Type B pancreatic cell (in vitro differentiated cells): ENCODE measurements at regions not wholly inside any gene's neighbourhood (a gene's known extent, or its start where the extent isn't known, plus 50 kb on each side); places are given as distances from the start of the nearest gene placed in this dataset.
"Not testable (repeated sequence)": the region's sequence is repeated elsewhere in the genome, so short reads cannot be mapped to it uniquely, and the experiment has no call there.

Experiments
- DNase-seq: peaks from one replicate; pipeline ENCODE4 v3.0.0; 2021; ENCODE audit warnings: mixed read lengths; ENCODE audit not compliant: unreplicated experiment; ENCODE audit errors: extremely low spot score
- H3K27ac Mint-ChIP-seq: 2 replicates; pipeline ENCODE4 v1.8.0; 2021; ENCODE audit warnings: mild to moderate bottlenecking, mixed read lengths
- H3K27me3 Mint-ChIP-seq: 2 replicates; pipeline ENCODE4 v1.8.0; 2021; ENCODE audit warnings: mixed read lengths
- H3K36me3 Mint-ChIP-seq: 2 replicates; pipeline ENCODE4 v1.8.0; 2021; ENCODE audit warnings: mixed read lengths
- H3K4me1 Mint-ChIP-seq: one replicate; pipeline ENCODE4 v1.8.0; 2021; ENCODE audit warnings: mixed read lengths; ENCODE audit not compliant: unreplicated experiment
- H3K4me3 Mint-ChIP-seq: 2 replicates; pipeline ENCODE4 v1.8.0; 2021; ENCODE audit warnings: mild to moderate bottlenecking, mixed read lengths
- H3K9me3 Mint-ChIP-seq: 2 replicates; pipeline ENCODE4 v1.8.0; 2021; ENCODE audit warnings: mixed read lengths
- CTCF ChIP-seq: fragments of 200-600 bp; sonication (generic); conservative IDR thresholded peaks from 2 replicates; pipeline ENCODE4 v1.5.0; 2021; ENCODE audit warnings: antibody characterized with exemption, mild to moderate bottlenecking

- no peak overlapping the region for H3K27ac Mint-ChIP-seq
- H3K4me1 Mint-ChIP-seq: no peaks in the 10 kb centered on the region
- H3K36me3 Mint-ChIP-seq: no peaks in the 10 kb centered on the region
- no peak for DNase-seq
- no peak overlapping the region for H3K4me3 Mint-ChIP-seq
- TF ChIP-seq CTCF: no peak
- no peaks in the 10 kb centered on the region for H3K27me3 Mint-ChIP-seq
- no peaks in the 10 kb centered on the region for H3K9me3 Mint-ChIP-seq
Observed at GRCh38 chr1:166488327-166488726, 321.5 kb upstream of the FAM78B start.

- Mint-ChIP-seq H3K4me1 (no peaks in the 10 kb centered on the region), H3K27ac (no peak overlapping the region), H3K27me3 (no peaks in the 10 kb centered on the region), H3K9me3 (no peaks in the 10 kb centered on the region), H3K4me3 (no peak overlapping the region), H3K36me3 (no peaks in the 10 kb centered on the region)
- no peak for TF ChIP-seq CTCF
- DNase-seq: no peak
Observed at GRCh38 chr1:166489356-166489669, 322.5 kb upstream of the FAM78B start.

- DNase-seq: no peak
- Mint-ChIP-seq H3K27ac (no peak overlapping the region), H3K4me1 (no peaks in the 10 kb centered on the region), H3K9me3 (no peaks in the 10 kb centered on the region), H3K4me3 (no peak overlapping the region), H3K36me3 (no peaks in the 10 kb centered on the region), H3K27me3 (no peaks in the 10 kb centered on the region)
- no peak for TF ChIP-seq CTCF
Observed at GRCh38 chr1:166489670-166490436, 323.1 kb upstream of the FAM78B start.

DNA sequence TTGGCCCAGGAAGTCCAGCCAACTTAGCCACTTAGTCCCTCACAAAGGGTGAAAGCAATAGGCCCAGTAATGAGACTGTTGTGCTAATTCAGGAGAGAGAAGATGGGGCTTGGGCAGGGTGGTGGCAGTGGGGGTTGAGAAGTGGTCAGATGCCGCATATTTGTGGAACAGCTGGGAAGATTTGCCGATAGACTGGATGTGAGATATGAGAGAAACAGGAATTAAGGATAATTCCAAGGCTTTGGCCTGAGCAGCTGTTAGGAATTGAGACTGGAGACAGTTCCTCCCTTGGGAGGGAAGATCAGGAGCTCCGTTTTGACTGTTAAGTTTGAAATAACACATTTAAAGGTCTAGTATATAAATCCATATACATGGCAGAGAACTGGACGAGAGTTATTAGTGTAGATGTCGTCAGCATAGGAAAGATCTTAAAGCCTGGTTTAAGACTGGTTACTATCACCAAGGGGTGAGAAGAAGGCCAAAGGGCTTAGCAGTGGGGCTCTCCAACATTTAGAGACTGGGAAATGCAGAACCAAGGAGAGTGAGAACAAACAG, 323.7 kb upstream of the FAM78B start:
- no peaks in the 10 kb centered on the region for H3K27me3 Mint-ChIP-seq
- no peak for DNase-seq
- TF ChIP-seq CTCF: no peak
- no peaks in the 10 kb centered on the region for H3K9me3 Mint-ChIP-seq
- no peak overlapping the region for H3K4me3 Mint-ChIP-seq
- no peaks in the 10 kb centered on the region for H3K4me1 Mint-ChIP-seq
- no peaks in the 10 kb centered on the region for H3K36me3 Mint-ChIP-seq
- H3K27ac Mint-ChIP-seq: no peak overlapping the region

DNA sequence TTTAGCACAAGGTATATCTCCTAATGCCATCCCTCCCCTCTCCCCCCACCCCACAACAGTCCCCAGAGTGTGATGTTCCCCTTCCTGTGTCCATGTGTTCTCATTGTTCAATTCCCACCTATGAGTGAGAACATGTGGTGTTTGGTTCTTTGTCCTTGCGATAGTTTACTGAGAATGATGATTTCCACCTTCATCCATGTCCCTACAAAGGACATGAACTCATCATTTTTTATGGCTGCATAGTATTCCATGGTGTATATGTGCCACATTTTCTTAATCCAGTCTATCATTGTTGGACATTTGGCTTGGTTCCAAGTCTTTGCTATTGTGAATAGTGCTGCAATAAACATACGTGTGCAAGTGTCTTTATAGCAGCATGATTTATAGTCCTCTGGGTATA, 327.0 kb upstream of the FAM78B start:
- not testable (repeated sequence) for DNase-seq, H3K4me3 Mint-ChIP-seq, H3K4me1 Mint-ChIP-seq, H3K36me3 Mint-ChIP-seq, H3K27ac Mint-ChIP-seq, H3K9me3 Mint-ChIP-seq, H3K27me3 Mint-ChIP-seq

GRCh38 chr1:166507347-166507746, 331.9 kb upstream of the POGK start:
- Mint-ChIP-seq H3K36me3 (no peaks in the 10 kb centered on the region), H3K27me3 (no peaks in the 10 kb centered on the region), H3K4me3 (no peak overlapping the region), H3K27ac (no peak overlapping the region), H3K9me3 (no peaks in the 10 kb centered on the region), H3K4me1 (no peaks in the 10 kb centered on the region)
- no peak for TF ChIP-seq CTCF
- DNase-seq: no peak
